Upper lobe of right lung (tissue), 1 donor: ENCODE measurements at regions not wholly inside any gene's neighbourhood (a gene's known extent, or its start where the extent isn't known, plus 50 kb on each side); places are given as distances from the start of the nearest gene placed in this dataset.

Source experiments
- ATAC-seq: fragments of 200-7000 bp; cut with Tn5 transposase; one replicate; pipeline ENCODE4 v1.9.1; 2020; ENCODE audit warnings: mild to moderate bottlenecking, moderate library complexity
- DNase-seq: peaks from one replicate; pipeline ENCODE4 v3.0.0-alpha.2; 2020
- H3K27ac ChIP-seq: fragments of 200-600 bp; one replicate; pipeline ENCODE4 v1.8.0; 2022
- H3K27me3 ChIP-seq: fragments of 200-600 bp; one replicate; pipeline ENCODE4 v1.8.0; 2022; ENCODE audit warnings: mild to moderate bottlenecking
- H3K36me3 ChIP-seq: fragments of 200-600 bp; one replicate; pipeline ENCODE4 v1.8.0; 2022
- H3K4me1 ChIP-seq: fragments of 200-600 bp; one replicate; pipeline ENCODE4 v1.8.0; 2022
- H3K4me3 ChIP-seq: fragments of 200-600 bp; one replicate; pipeline ENCODE4 v1.8.0; 2022; ENCODE audit warnings: mild to moderate bottlenecking
- H3K9me3 ChIP-seq: fragments of 200-600 bp; one replicate; pipeline ENCODE4 v1.8.0; 2022
- intact Hi-C: fragments of 100-400 bp; cut with DNase I; formaldehyde crosslinking; loops from one replicate; pipeline ENCODE4 v1.11.0; 2022
- TF ChIP-seq, protein P1 (sequence below): fragments of 200-600 bp; IDR thresholded peaks from one replicate; pipeline ENCODE4 v1.8.0; 2022; ENCODE audit warnings: antibody characterized with exemption
- donor health status: DM: no; HTN: yes; CAD: no; lungs with severe emphysema.

DNA sequence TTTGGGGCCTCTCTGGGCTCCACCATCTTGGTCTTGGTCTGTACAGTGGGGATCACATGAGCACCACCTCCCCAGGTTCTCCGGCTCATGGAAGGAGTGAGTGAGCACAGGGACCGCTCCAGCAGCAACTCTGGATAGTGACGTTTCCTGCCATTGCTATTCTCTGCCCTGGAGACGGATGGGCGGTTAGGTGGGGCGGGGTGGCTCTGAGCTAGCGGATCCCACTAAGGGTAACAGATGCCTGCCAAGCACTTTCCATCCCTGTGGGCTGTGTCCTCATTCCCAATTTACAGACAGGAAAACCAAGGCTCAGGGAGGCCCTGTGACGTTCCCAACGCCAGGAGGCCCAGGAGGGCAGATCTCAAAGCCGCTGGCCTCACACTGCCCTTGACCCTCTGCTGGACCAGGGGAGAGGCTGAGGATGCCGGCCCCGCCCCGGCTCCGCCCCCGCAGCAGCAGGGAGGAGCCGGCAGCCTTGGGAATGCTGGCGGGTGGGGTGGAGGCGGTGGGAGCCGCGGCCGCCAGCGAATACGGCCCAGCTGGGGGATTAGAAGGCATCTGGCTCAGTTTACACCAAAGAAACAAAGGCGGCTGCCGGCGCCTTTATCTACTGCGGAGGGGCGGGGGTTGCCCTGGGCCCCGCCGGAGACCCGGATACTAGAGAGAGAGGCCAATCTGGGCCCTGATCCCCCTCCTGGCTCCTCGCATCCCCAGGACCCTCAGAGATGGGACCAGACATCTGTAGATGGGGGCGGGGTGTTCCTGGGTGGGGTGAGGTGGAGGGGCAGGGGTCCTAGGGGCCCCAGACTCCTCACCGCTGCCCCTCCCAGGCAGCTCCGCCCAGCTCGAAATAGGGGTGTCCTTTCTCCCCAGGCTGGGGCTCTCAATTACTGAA lies 122.3 kb upstream of the CIBAR2 start:
- ATAC-seq = peak; percentile 63
- Histone ChIP-seq H3K36me3 (no peaks in the 10 kb centered on the region), H3K27me3 (peaks cover 21% of the 10 kb centered on the region), H3K4me3 (peak overlapping the region; percentile 32), H3K9me3 (no peaks in the 10 kb centered on the region), H3K27ac (peak overlapping the region; percentile 71), H3K4me1 (peaks cover 24% of the 10 kb centered on the region)
- DNase-seq = peak; percentile 76
- TF ChIP-seq, protein P1, sequence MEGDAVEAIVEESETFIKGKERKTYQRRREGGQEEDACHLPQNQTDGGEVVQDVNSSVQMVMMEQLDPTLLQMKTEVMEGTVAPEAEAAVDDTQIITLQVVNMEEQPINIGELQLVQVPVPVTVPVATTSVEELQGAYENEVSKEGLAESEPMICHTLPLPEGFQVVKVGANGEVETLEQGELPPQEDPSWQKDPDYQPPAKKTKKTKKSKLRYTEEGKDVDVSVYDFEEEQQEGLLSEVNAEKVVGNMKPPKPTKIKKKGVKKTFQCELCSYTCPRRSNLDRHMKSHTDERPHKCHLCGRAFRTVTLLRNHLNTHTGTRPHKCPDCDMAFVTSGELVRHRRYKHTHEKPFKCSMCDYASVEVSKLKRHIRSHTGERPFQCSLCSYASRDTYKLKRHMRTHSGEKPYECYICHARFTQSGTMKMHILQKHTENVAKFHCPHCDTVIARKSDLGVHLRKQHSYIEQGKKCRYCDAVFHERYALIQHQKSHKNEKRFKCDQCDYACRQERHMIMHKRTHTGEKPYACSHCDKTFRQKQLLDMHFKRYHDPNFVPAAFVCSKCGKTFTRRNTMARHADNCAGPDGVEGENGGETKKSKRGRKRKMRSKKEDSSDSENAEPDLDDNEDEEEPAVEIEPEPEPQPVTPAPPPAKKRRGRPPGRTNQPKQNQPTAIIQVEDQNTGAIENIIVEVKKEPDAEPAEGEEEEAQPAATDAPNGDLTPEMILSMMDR = no peak
- intact Hi-C loops = no loop called here

DNA sequence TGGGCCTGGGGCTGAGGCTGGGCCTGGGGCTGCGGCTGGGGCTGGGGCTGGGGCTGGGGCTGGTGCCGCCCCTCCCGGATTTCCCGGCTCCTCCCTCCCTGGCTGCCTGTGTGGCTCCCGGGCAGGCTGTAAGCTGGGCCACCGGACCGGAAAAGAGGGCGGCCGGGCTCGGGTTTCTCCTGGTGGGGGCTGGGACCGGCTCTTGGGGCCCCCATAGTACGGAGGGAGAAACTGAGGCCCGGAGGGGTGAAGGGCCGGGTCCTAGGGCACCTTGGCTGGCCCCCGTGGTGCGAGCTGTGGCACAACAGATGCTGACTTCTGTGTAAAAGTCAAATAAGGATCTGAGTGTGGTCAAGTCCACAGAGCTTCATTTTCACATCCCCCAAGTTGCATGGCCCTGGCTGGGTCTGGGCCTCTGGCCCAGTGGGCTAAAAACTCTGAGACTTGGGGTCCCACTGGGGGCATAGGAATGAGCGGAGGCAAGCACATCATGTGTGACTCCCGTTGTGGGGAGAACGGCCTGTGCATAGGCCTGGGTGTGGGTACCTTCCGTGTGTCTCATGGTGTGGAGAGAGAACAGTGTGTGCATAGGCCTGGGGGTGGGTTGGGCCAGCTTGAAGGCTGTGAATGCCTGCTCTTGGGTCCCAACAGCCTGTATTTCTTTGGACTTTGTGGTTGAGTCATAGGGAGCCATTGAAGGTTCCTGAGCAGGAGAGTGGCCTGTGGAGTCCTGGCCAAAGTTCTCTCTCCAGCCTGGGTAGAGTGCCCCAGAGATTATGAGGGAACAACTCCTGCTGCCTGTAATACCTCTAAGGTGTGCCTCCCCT lies 123.9 kb upstream of the CIBAR2 start:
- peak; percentile 23 for ATAC-seq
- Histone ChIP-seq H3K9me3 (no peaks in the 10 kb centered on the region), H3K4me3 (peak overlapping the region; percentile 36), H3K27ac (peak overlapping the region; percentile 42), H3K36me3 (no peaks in the 10 kb centered on the region), H3K27me3 (peaks cover 21% of the 10 kb centered on the region), H3K4me1 (peaks cover 24% of the 10 kb centered on the region)
- intact Hi-C loops = no loop called here
- DNase-seq = no peak
- TF ChIP-seq, protein P1 = no peak

DNA sequence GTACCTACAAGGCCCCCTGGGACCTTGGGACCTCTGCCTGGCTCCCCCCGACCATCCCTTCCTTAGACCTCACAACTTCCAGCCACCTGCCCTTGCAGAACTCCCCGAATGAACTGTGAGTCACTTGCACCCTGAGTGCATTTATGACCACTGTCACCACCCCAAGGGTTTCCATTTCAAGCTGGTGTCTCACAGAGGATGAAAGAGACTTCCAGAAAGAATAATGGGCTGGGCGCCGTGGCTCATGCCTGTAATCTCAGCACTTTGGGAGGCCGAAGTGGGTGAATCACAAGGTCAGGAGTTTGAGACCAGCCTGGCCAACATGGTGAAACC lies 124.5 kb upstream of the CIBAR2 start:
- Histone ChIP-seq H3K36me3 (no peaks in the 10 kb centered on the region), H3K4me1 (peaks cover 24% of the 10 kb centered on the region), H3K27ac (no peak overlapping the region), H3K9me3 (no peaks in the 10 kb centered on the region), H3K4me3 (no peak overlapping the region), H3K27me3 (peaks cover 21% of the 10 kb centered on the region)
- DNase-seq (no peak), ATAC-seq (no peak)
- TF ChIP-seq, protein P1 = no peak
- intact Hi-C loops = no loop called here

DNA sequence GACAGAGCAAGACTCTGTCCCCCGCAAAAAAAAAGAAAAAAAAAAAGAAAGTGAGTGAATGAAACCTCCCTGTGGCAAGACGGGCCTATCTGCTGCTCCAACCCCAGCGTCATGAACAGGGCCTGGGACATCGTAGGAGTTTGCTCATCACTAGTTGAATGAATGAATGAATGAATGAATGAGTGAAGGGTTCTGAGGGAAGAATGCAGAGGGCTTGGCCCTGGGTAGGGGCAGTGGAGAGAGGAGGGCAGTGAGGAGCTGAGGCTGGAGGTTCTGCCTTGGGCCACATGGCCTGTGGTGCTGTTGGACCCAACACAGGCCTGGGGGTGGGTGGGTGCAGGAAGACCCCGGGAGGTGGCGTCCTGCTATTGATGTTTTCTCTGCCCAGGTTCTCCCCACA lies 125.5 kb upstream of the CIBAR2 start:
- peaks cover 24% of the 10 kb centered on the region for H3K4me1 ChIP-seq
- TF ChIP-seq, protein P1 = no peak
- ATAC-seq (no peak), DNase-seq (no peak)
- intact Hi-C loops = no loop called here
- H3K9me3 ChIP-seq = no peaks in the 10 kb centered on the region
- no peak overlapping the region for H3K4me3 ChIP-seq
- no peaks in the 10 kb centered on the region for H3K36me3 ChIP-seq
- peaks cover 21% of the 10 kb centered on the region for H3K27me3 ChIP-seq
- no peak overlapping the region for H3K27ac ChIP-seq

DNA sequence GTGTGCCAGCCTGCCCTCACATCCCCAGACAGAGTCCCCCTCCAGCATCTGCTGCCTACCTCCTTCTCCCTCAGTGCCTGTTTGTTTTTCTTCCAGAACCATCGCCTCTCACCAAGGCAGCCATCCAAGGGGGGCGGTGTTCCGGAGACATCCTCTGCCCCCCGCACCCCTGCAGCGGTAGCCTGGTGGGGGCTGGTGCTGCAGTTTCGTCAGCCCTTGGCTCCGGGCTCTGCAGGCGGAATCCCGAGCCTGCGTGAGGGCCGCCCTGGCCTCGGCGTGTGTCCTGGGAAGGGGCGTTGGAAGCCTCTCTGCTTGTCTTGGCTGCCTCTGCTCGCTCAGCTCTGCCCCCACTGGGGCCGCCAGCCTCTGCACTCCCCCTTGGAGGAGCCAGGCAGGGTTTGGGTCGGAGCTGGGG lies 126.0 kb upstream of the CIBAR2 start:
- intact Hi-C loops = no loop called here
- Histone ChIP-seq H3K36me3 (no peaks in the 10 kb centered on the region), H3K9me3 (no peaks in the 10 kb centered on the region), H3K4me3 (no peak overlapping the region), H3K4me1 (peaks cover 24% of the 10 kb centered on the region), H3K27ac (no peak overlapping the region), H3K27me3 (peaks cover 21% of the 10 kb centered on the region)
- DNase-seq = peak; percentile 76
- ATAC-seq = peak; percentile 48
- TF ChIP-seq, protein P1 = no peak
